ENCODE measurements at regions not wholly inside any gene's neighbourhood (a gene's known extent, or its start where the extent isn't known, plus 50 kb on each side); places are given as distances from the start of the nearest gene placed in this dataset.

GRCh38 chr12:84738481-84738972 lies 174.1 kb downstream of the SLC6A15 start:
- Histone ChIP-seq H3K27ac (no peak overlapping the region), H3K4me3 (no peak overlapping the region), H3K4me1 (replicated peaks in 1 of 2) (no peaks in the 10 kb centered on the region), H3K27me3 (no peaks in the 10 kb centered on the region), H3K36me3 (replicated peaks in 1 of 2) (no peaks in the 10 kb centered on the region), H3K9me3 (replicated peaks in 1 of 3) (no peaks in the 10 kb centered on the region)
- WGBS, 4 donors: 66 to 79% (median 76%) methylated on average over 2 of the region's 2 CpGs
- intact Hi-C loops (cut with DNase I): no loop called here
- DNase-seq: no peak
- TF ChIP-seq, protein P1, sequence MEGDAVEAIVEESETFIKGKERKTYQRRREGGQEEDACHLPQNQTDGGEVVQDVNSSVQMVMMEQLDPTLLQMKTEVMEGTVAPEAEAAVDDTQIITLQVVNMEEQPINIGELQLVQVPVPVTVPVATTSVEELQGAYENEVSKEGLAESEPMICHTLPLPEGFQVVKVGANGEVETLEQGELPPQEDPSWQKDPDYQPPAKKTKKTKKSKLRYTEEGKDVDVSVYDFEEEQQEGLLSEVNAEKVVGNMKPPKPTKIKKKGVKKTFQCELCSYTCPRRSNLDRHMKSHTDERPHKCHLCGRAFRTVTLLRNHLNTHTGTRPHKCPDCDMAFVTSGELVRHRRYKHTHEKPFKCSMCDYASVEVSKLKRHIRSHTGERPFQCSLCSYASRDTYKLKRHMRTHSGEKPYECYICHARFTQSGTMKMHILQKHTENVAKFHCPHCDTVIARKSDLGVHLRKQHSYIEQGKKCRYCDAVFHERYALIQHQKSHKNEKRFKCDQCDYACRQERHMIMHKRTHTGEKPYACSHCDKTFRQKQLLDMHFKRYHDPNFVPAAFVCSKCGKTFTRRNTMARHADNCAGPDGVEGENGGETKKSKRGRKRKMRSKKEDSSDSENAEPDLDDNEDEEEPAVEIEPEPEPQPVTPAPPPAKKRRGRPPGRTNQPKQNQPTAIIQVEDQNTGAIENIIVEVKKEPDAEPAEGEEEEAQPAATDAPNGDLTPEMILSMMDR (IDR thresholded peaks at IDR 0.05): no peak
- TF ChIP-seq POLR2A (IDR thresholded peaks at IDR 0.05): no peak

GRCh38 chr12:84732828-84733340 lies 179.7 kb downstream of the SLC6A15 start:
- Histone ChIP-seq H3K36me3 (replicated peaks in 1 of 2) (no peaks in the 10 kb centered on the region), H3K4me3 (no peak overlapping the region), H3K27me3 (no peaks in the 10 kb centered on the region), H3K9me3 (replicated peaks in 1 of 3) (no peaks in the 10 kb centered on the region), H3K4me1 (replicated peaks in 1 of 2) (no peaks in the 10 kb centered on the region), H3K27ac (no peak overlapping the region)
- no peak for TF ChIP-seq POLR2A (IDR thresholded peaks at IDR 0.05)
- TF ChIP-seq, protein P1 (IDR thresholded peaks at IDR 0.05): no peak
- WGBS, 4 donors: 68 to 79% (median 69%) methylated on average over 2 of the region's 2 CpGs
- no peak for DNase-seq
- intact Hi-C loops (cut with DNase I): no loop called here

DNA sequence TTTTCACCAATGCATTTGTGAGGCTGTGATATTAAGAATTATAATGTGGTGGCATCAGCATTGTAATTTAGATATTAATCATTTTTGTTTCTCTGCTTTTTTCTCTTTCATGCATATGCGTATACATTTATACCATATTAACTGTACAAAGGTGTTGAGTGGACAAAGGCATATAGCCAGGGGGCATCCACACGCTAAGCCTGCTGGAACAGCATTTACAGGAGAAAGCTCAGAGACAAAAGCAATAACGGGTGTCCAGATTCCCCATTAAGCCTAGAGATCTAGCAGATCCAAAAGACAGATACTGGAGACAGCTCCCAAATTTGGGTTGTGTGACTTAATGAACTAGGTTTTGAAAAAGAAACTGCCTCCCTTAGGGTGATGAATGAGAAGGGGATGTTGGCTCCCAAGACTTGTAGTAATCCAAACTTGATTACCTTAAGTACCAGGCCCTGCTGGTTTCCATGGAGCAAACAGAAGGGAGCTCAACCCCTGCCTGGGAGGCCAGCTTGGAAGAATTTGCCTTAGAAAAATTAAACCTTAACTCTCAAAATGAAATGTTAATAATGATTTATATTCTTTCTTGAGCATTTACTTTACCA lies 181.9 kb downstream of the SLC6A15 start:
- TF ChIP-seq POLR2A (IDR thresholded peaks at IDR 0.05): no peak
- TF ChIP-seq, protein P1 (IDR thresholded peaks at IDR 0.05): no peak
- WGBS, 4 donors: 47 to 58% (median 52%) methylated on average over 3 of the region's 3 CpGs
- no peak for DNase-seq
- no peaks in the 10 kb centered on the region for H3K27me3 ChIP-seq
- no peak overlapping the region for H3K27ac ChIP-seq
- H3K9me3 ChIP-seq (replicated peaks in 1 of 3): no peaks in the 10 kb centered on the region
- intact Hi-C loops (cut with DNase I): no loop called here
- no peaks in the 10 kb centered on the region for H3K4me1 ChIP-seq (replicated peaks in 1 of 2)
- no peak overlapping the region for H3K4me3 ChIP-seq
- no peaks in the 10 kb centered on the region for H3K36me3 ChIP-seq (replicated peaks in 1 of 2)

- TF ChIP-seq, protein P1 (IDR thresholded peaks at IDR 0.05): no peak
- TF ChIP-seq POLR2A (IDR thresholded peaks at IDR 0.05): no peak
- intact Hi-C loops (cut with DNase I): no loop called here
Observed at GRCh38 chr12:84727961-84728360, 184.6 kb downstream of the SLC6A15 start.

More at GRCh38 chr12:84727961-84728360, 184.6 kb downstream of the SLC6A15 start:
- Histone ChIP-seq H3K36me3 (replicated peaks in 1 of 2) (no peaks in the 10 kb centered on the region), H3K4me1 (replicated peaks in 1 of 2) (no peaks in the 10 kb centered on the region), H3K9me3 (replicated peaks in 1 of 3) (no peaks in the 10 kb centered on the region), H3K27me3 (no peaks in the 10 kb centered on the region), H3K27ac (no peak overlapping the region), H3K4me3 (no peak overlapping the region)
- 38 to 47% (median 44%) methylated on average over 3 of the region's 3 CpGs for WGBS, 4 donors
- DNase-seq: no peak

Data from adrenal gland (tissue), 9 donors.